ENCODE measurements at regions not wholly inside any gene's neighbourhood (a gene's known extent, or its start where the extent isn't known, plus 50 kb on each side); places are given as distances from the start of the nearest gene placed in this dataset.

- H3K27ac Mint-ChIP-seq (ENCODE audit: unreplicated experiment) = no peak overlapping the region
- DNase-seq = peak; percentile 29
- no peaks in the 10 kb centered on the region for H3K36me3 Mint-ChIP-seq (ENCODE audit: unreplicated experiment)
- H3K9me3 Mint-ChIP-seq (ENCODE audit: unreplicated experiment) = peaks cover 5% of the 10 kb centered on the region
- H3K27me3 Mint-ChIP-seq (ENCODE audit: unreplicated experiment) = peaks cover 12% of the 10 kb centered on the region
- peaks cover 32% of the 10 kb centered on the region for H3K4me1 Mint-ChIP-seq (ENCODE audit: low read depth, unreplicated experiment)
- H3K4me3 Mint-ChIP-seq (ENCODE audit: unreplicated experiment) = no peak overlapping the region
- TF ChIP-seq CTCF (IDR thresholded peaks at IDR 0.05; ENCODE audit: partially characterized antibody, unreplicated experiment) = no peak
Observed at GRCh38 chr3:127459891-127460290, 130.6 kb downstream of the TPRA1 start.

GRCh38 chr3:127458696-127459604 lies 131.6 kb downstream of the TPRA1 start:
- Mint-ChIP-seq H3K36me3 (ENCODE audit: unreplicated experiment) (no peaks in the 10 kb centered on the region), H3K9me3 (ENCODE audit: unreplicated experiment) (peaks cover 10% of the 10 kb centered on the region), H3K27ac (ENCODE audit: unreplicated experiment) (no peak overlapping the region), H3K27me3 (ENCODE audit: unreplicated experiment) (peaks cover 11% of the 10 kb centered on the region), H3K4me3 (ENCODE audit: unreplicated experiment) (no peak overlapping the region), H3K4me1 (ENCODE audit: low read depth, unreplicated experiment) (peaks cover 36% of the 10 kb centered on the region)
- TF ChIP-seq CTCF (IDR thresholded peaks at IDR 0.05; ENCODE audit: partially characterized antibody, unreplicated experiment) = no peak
- peak; percentile 15 for DNase-seq

GRCh38 chr3:127457546-127458145 lies 132.9 kb downstream of the TPRA1 start:
- peak; percentile 6 for DNase-seq
- peaks cover 13% of the 10 kb centered on the region for H3K27me3 Mint-ChIP-seq (ENCODE audit: unreplicated experiment)
- H3K27ac Mint-ChIP-seq (ENCODE audit: unreplicated experiment) = no peak overlapping the region
- no peak overlapping the region for H3K4me3 Mint-ChIP-seq (ENCODE audit: unreplicated experiment)
- H3K9me3 Mint-ChIP-seq (ENCODE audit: unreplicated experiment) = peaks cover 11% of the 10 kb centered on the region
- H3K4me1 Mint-ChIP-seq (ENCODE audit: low read depth, unreplicated experiment) = peaks cover 45% of the 10 kb centered on the region
- TF ChIP-seq CTCF (IDR thresholded peaks at IDR 0.05; ENCODE audit: partially characterized antibody, unreplicated experiment) = no peak
- no peaks in the 10 kb centered on the region for H3K36me3 Mint-ChIP-seq (ENCODE audit: unreplicated experiment)

GRCh38 chr3:127457094-127457475 lies 133.4 kb downstream of the TPRA1 start:
- peaks cover 13% of the 10 kb centered on the region for H3K27me3 Mint-ChIP-seq (ENCODE audit: unreplicated experiment)
- no peak overlapping the region for H3K27ac Mint-ChIP-seq (ENCODE audit: unreplicated experiment)
- no peaks in the 10 kb centered on the region for H3K36me3 Mint-ChIP-seq (ENCODE audit: unreplicated experiment)
- H3K4me3 Mint-ChIP-seq (ENCODE audit: unreplicated experiment) = no peak overlapping the region
- peak; percentile 72 for DNase-seq
- no peak for TF ChIP-seq CTCF (IDR thresholded peaks at IDR 0.05; ENCODE audit: partially characterized antibody, unreplicated experiment)
- H3K4me1 Mint-ChIP-seq (ENCODE audit: low read depth, unreplicated experiment) = peaks cover 46% of the 10 kb centered on the region
- H3K9me3 Mint-ChIP-seq (ENCODE audit: unreplicated experiment) = peaks cover 15% of the 10 kb centered on the region
